SK-N-SH (cell line): ENCODE measurements at regions not wholly inside any gene's neighbourhood (a gene's known extent, or its start where the extent isn't known, plus 50 kb on each side); places are given as distances from the start of the nearest gene placed in this dataset.

ENCODE experiments used
- CTCF ChIA-PET: fragments of 300-600, 350-600 bp; formaldehyde crosslinking; extraction: SDS; loops from one replicate; lab custom pipeline; 2021; lab: Yijun Ruan, JAX
- POLR2A ChIA-PET: fragments of 350-600 bp; sonication (Branson Sonifier 250); formaldehyde crosslinking; extraction: SDS; loops from one replicate; lab custom pipeline; 2020; ENCODE audit warnings: antibody characterized with exemption, inconsistent platforms; lab: Yijun Ruan, JAX
- DNase-seq: peaks from one replicate; pipeline ENCODE4 v3.0.0; 2012
- H2AFZ ChIP-seq: fragments of 200-600 bp; sonication (generic); 2 replicates; pipeline ENCODE4 v1.8.1; 2016; ENCODE audit warnings: antibody characterized with exemption, mild to moderate bottlenecking, low read depth
- H3F3A ChIP-seq: fragments of 200-600 bp; sonication (generic); replicated peaks from 2 replicates; pipeline ENCODE3; 2016; ENCODE audit warnings: antibody characterized with exemption, mild to moderate bottlenecking; ENCODE audit not compliant: insufficient read depth
- H3K27ac ChIP-seq, 2 experiments: fragments of 200-500 bp in 1 of 2; fragments of 200-600 bp in 1 of 2; sonication (Bioruptor generic) in 1 of 2; sonication (generic), shearing (Covaris generic) in 1 of 2; 2 replicates each; pipeline versions ENCODE4 v1.5.1 to v1.6.1; 2014 to 2016; ENCODE audit warnings: low read depth in 2 of 2, inconsistent platforms in 1 of 2, low read length in 1 of 2, mild to moderate bottlenecking in 1 of 2, mixed read lengths in 1 of 2
- H3K27me3 ChIP-seq: fragments of 200-600 bp; sonication (generic), shearing (Covaris generic); 2 replicates; pipeline ENCODE4 v1.6.1; 2016; ENCODE audit warnings: mixed run types; ENCODE audit not compliant: insufficient read depth
- H3K36me3 ChIP-seq, 2 experiments: fragments of 200-500 bp in 1 of 2; fragments of 200-600 bp in 1 of 2; sonication (Bioruptor generic) in 1 of 2; sonication (generic) in 1 of 2; replicated peaks in 1 of 2; 2 replicates each; pipeline versions ENCODE3 to v1.5.1; 2014 to 2016; ENCODE audit warnings: low read length in 1 of 2, mild to moderate bottlenecking in 1 of 2; ENCODE audit not compliant: insufficient read depth in 2 of 2, control insufficient read depth in 1 of 2
- H3K4me1 ChIP-seq, 2 experiments: fragments of 200-500 bp in 1 of 2; fragments of 200-600 bp in 1 of 2; sonication (Bioruptor generic) in 1 of 2; sonication (generic), shearing (Covaris generic) in 1 of 2; 2 replicates each; pipeline versions ENCODE4 v1.5.1 to v1.6.1; 2014 to 2016; ENCODE audit warnings: low read depth in 1 of 2, low read length in 1 of 2, mixed run types in 1 of 2; ENCODE audit not compliant: insufficient read depth in 2 of 2, control insufficient read depth in 1 of 2
- H3K4me2 ChIP-seq: fragments of 200-600 bp; sonication (generic), shearing (Covaris generic); 2 replicates; pipeline ENCODE4 v1.6.1; 2017; ENCODE audit warnings: mixed run types
- H3K4me3 ChIP-seq, 2 experiments: fragments of 200-500 bp in 1 of 2; fragments of 200-600 bp in 1 of 2; sonication (Bioruptor generic) in 1 of 2; sonication (generic), shearing (Covaris generic) in 1 of 2; 2 replicates each; pipeline versions ENCODE4 v1.5.1 to v1.8.1; 2014 to 2016; ENCODE audit warnings: low read depth in 2 of 2, inconsistent platforms in 1 of 2, low read length in 1 of 2, mild to moderate bottlenecking in 1 of 2, mixed read lengths in 1 of 2, moderate library complexity in 1 of 2
- H3K79me2 ChIP-seq: fragments of 200-600 bp; sonication (generic); 2 replicates; pipeline ENCODE4 v1.8.1; 2017; ENCODE audit warnings: mild to moderate bottlenecking; ENCODE audit not compliant: insufficient read depth
- H3K9ac ChIP-seq: fragments of 200-600 bp; sonication (generic); 2 replicates; pipeline ENCODE4 v1.6.1; 2017; ENCODE audit warnings: mixed run types
- H3K9me2 ChIP-seq: fragments of 200-600 bp; sonication (generic); 2 replicates; pipeline ENCODE4 v1.6.1; 2017; ENCODE audit warnings: mixed run types
- H3K9me3 ChIP-seq: fragments of 200-600 bp; sonication (generic); 2 replicates; pipeline ENCODE4 v1.6.1; 2017; ENCODE audit warnings: mixed run types, mild to moderate bottlenecking, moderate library complexity
- H4K20me1 ChIP-seq: fragments of 200-600 bp; sonication (generic); 2 replicates; pipeline ENCODE4 v1.6.1; 2017; ENCODE audit warnings: mild to moderate bottlenecking, mixed run types; ENCODE audit not compliant: insufficient read depth
- CHD2 ChIP-seq: fragments of 150-350 bp; IDR thresholded peaks from 2 replicates; pipeline ENCODE4 v1.6.1; 2018; ENCODE audit warnings: low read length; ENCODE audit not compliant: partially characterized antibody
- FOXJ3 ChIP-seq: sonication (generic); formaldehyde crosslinking; IDR thresholded peaks from 2 replicates; pipeline ENCODE4 v1.5.1; 2020; ENCODE audit warnings: mild to moderate bottlenecking, missing genetic modification reagents
- FOXM1 ChIP-seq: IDR thresholded peaks from 2 replicates; pipeline ENCODE4 v1.4.0; 2012; ENCODE audit warnings: low read depth, mild to moderate bottlenecking
- GABPA ChIP-seq: IDR thresholded peaks from 2 replicates; pipeline ENCODE4 v1.4.0; 2012; ENCODE audit warnings: low read depth, mild to moderate bottlenecking
- IRF3 ChIP-seq: fragments of 150-350 bp; IDR thresholded peaks from 2 replicates; pipeline ENCODE4 v1.6.1; 2016; ENCODE audit warnings: mild to moderate bottlenecking, low read depth, low read length
- JUND ChIP-seq: IDR thresholded peaks from 2 replicates; pipeline ENCODE4 v1.4.0; 2012
- MEF2A ChIP-seq: IDR thresholded peaks from 2 replicates; pipeline ENCODE4 v1.4.0; 2012; ENCODE audit warnings: low read depth, borderline replicate concordance
- MXI1 ChIP-seq: IDR thresholded peaks from 2 replicates; pipeline ENCODE4 v1.6.1; 2012; ENCODE audit warnings: mild to moderate bottlenecking, low read depth, low read length, improper control_type of control experiment
- NRF1 ChIP-seq: IDR thresholded peaks from 2 replicates; pipeline ENCODE4 v1.6.1; 2012; ENCODE audit warnings: low read depth, mild to moderate bottlenecking, low read length
- PBX3 ChIP-seq: IDR thresholded peaks from 2 replicates; pipeline ENCODE4; 2012
- RAD21 ChIP-seq: IDR thresholded peaks from 2 replicates; pipeline ENCODE4 v1.6.1; 2012; ENCODE audit warnings: mild to moderate bottlenecking, low read length
- RFX5 ChIP-seq: IDR thresholded peaks from 2 replicates; pipeline ENCODE4 v1.6.1; 2012; ENCODE audit warnings: mild to moderate bottlenecking, improper control_type of control experiment, low read length
- TEAD4 ChIP-seq: IDR thresholded peaks from 2 replicates; pipeline ENCODE4 v1.4.0; 2012; ENCODE audit warnings: mild to moderate bottlenecking, borderline replicate concordance; ENCODE audit not compliant: insufficient read depth
- USF1 ChIP-seq: IDR thresholded peaks from 2 replicates; pipeline ENCODE4 v1.4.0; 2012; ENCODE audit warnings: low read depth, borderline replicate concordance
- YY1 ChIP-seq: IDR thresholded peaks from 2 replicates; pipeline ENCODE4 v1.4.0; 2012; ENCODE audit warnings: low read depth, mild to moderate bottlenecking
- whole genome bisulfite sequencing: methylation state at CpG from one replicate; pipeline ENCODE4 v1.1.6; 2017; ENCODE audit warnings: low lambda C conversion rate; 5-methylcytosine and 5-hydroxymethylcytosine counted together
- TF ChIP-seq, protein P1 (sequence below): IDR thresholded peaks from 2 replicates; pipeline ENCODE4 v1.6.1; 2012; ENCODE audit warnings: mild to moderate bottlenecking, low read depth, low read length, moderate library complexity
- TF ChIP-seq, protein P2 (sequence below): fragments of 200-600 bp; sonication (generic); IDR thresholded peaks from 2 replicates; pipeline ENCODE4 v1.6.1; 2017; ENCODE audit warnings: antibody characterized with exemption, mild to moderate bottlenecking, moderate library complexity

DNA sequence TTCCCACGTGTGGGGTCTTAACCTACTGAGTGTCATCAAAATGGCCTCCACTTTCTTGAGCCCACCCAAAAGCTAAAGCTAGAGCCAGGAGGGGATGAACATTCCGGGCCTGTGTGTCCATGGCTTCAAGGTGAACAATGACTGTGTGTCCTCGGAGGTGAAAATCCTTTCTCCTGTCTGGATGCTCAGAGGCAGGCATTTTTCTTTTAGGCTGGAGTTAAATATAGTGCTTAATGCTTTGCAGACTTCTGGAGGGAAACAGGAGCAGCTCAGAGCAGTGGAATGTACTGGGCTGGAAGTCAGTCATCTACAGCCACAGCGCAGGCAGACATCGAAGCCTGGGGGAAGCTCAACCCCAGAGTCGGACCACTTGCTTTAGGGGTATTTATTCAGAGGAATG, 68.6 kb upstream of the TMEM45B start:
- POLR2A ChIA-PET, result no interaction called here
- Histone ChIP-seq H3K9ac (no peak overlapping the region), H3K9me2 (no peaks in the 10 kb centered on the region), H3K4me2 (no peak overlapping the region), H3F3A (no peaks in the 10 kb centered on the region), H3K4me1 (peaks cover 0 to 6% of the 10 kb centered on the region in 2 experiments; a peak in 1 of 4 replicates), H3K27ac (no peak overlapping the region), H3K4me3 (no peak overlapping the region), H3K36me3 (no peaks in the 10 kb centered on the region), H2AFZ (no peak overlapping the region), H3K79me2 (no peaks in the 10 kb centered on the region), H4K20me1 (no peaks in the 10 kb centered on the region), H3K27me3 (peaks cover 31% of the 10 kb centered on the region), H3K9me3 (no peaks in the 10 kb centered on the region)
- DNase-seq, result no peak
- CTCF ChIA-PET, result interaction anchor here (0.8 to 2.1 kb wide), 3 partner anchors 18 to 383 kb away, joined by 3 to 7 read pairs (median 3); no protein-coding TSS in a partner anchor
- no peak for TF ChIP-seq CHD2
- no peak for TF ChIP-seq GABPA
- no peak for TF ChIP-seq IRF3
- no peak for TF ChIP-seq RAD21
- 43% methylated on average over 6 of the region's 6 CpGs for WGBS

- H3K4me3 ChIP-seq, result no peak overlapping the region
- no peaks in the 10 kb centered on the region for H4K20me1 ChIP-seq
- H3K79me2 ChIP-seq, result no peaks in the 10 kb centered on the region
- no peaks in the 10 kb centered on the region for H3F3A ChIP-seq
- no peak overlapping the region for H3K9ac ChIP-seq
- no peak overlapping the region for H2AFZ ChIP-seq
- H3K4me2 ChIP-seq, result no peak overlapping the region
- peaks cover 0 to 3% of the 10 kb centered on the region in 2 experiments; a peak in 1 of 4 replicates for H3K4me1 ChIP-seq
- H3K9me3 ChIP-seq, result no peaks in the 10 kb centered on the region
- H3K9me2 ChIP-seq, result no peaks in the 10 kb centered on the region
- 42% methylated on average over 5 of the region's 5 CpGs for WGBS
- CTCF ChIA-PET, result interaction anchor here (0.6 to 2.8 kb wide), 6 partner anchors 11 to 947 kb away, joined by 3 to 14 read pairs (median 4); no protein-coding TSS in a partner anchor
- H3K27ac ChIP-seq, result no peak overlapping the region
- POLR2A ChIA-PET, result interaction anchor here (0.5 kb wide), 1 partner anchor 70 kb away, joined by 3 read pairs; no protein-coding TSS in a partner anchor
- DNase-seq, result no peak
- H3K27me3 ChIP-seq, result peaks cover 24% of the 10 kb centered on the region
- no peaks in the 10 kb centered on the region for H3K36me3 ChIP-seq
- TF ChIP-seq GABPA (no peak), YY1 (no peak), TEAD4 (no peak), PBX3 (no peak), MXI1 (no peak), RFX5 (no peak), FOXJ3 (CRISPR knock-in tag) (no peak), USF1 (no peak), MEF2A (no peak), JUND (no peak), FOXM1 (no peak), NRF1 (no peak), IRF3 (no peak)
- TF ChIP-seq, protein P1, sequence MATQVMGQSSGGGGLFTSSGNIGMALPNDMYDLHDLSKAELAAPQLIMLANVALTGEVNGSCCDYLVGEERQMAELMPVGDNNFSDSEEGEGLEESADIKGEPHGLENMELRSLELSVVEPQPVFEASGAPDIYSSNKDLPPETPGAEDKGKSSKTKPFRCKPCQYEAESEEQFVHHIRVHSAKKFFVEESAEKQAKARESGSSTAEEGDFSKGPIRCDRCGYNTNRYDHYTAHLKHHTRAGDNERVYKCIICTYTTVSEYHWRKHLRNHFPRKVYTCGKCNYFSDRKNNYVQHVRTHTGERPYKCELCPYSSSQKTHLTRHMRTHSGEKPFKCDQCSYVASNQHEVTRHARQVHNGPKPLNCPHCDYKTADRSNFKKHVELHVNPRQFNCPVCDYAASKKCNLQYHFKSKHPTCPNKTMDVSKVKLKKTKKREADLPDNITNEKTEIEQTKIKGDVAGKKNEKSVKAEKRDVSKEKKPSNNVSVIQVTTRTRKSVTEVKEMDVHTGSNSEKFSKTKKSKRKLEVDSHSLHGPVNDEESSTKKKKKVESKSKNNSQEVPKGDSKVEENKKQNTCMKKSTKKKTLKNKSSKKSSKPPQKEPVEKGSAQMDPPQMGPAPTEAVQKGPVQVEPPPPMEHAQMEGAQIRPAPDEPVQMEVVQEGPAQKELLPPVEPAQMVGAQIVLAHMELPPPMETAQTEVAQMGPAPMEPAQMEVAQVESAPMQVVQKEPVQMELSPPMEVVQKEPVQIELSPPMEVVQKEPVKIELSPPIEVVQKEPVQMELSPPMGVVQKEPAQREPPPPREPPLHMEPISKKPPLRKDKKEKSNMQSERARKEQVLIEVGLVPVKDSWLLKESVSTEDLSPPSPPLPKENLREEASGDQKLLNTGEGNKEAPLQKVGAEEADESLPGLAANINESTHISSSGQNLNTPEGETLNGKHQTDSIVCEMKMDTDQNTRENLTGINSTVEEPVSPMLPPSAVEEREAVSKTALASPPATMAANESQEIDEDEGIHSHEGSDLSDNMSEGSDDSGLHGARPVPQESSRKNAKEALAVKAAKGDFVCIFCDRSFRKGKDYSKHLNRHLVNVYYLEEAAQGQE, result no peak
- TF ChIP-seq, protein P2, sequence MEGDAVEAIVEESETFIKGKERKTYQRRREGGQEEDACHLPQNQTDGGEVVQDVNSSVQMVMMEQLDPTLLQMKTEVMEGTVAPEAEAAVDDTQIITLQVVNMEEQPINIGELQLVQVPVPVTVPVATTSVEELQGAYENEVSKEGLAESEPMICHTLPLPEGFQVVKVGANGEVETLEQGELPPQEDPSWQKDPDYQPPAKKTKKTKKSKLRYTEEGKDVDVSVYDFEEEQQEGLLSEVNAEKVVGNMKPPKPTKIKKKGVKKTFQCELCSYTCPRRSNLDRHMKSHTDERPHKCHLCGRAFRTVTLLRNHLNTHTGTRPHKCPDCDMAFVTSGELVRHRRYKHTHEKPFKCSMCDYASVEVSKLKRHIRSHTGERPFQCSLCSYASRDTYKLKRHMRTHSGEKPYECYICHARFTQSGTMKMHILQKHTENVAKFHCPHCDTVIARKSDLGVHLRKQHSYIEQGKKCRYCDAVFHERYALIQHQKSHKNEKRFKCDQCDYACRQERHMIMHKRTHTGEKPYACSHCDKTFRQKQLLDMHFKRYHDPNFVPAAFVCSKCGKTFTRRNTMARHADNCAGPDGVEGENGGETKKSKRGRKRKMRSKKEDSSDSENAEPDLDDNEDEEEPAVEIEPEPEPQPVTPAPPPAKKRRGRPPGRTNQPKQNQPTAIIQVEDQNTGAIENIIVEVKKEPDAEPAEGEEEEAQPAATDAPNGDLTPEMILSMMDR, result no peak
Measured at GRCh38 chr11:129749141-129749540, 66.5 kb upstream of the TMEM45B start.
